ENCODE measurements at regions not wholly inside any gene's neighbourhood (a gene's known extent, or its start where the extent isn't known, plus 50 kb on each side); places are given as distances from the start of the nearest gene placed in this dataset.
"Not testable (repeated sequence)": the region's sequence is repeated elsewhere in the genome, so short reads cannot be mapped to it uniquely, and the experiment has no call there.

- no peak for DNase-seq (ENCODE audit: low read depth in 3 of 3)
These were observed 389.2 kb upstream of the EMCN start for GRCh38 chr4:100906973-100907372.

- not testable (repeated sequence) for DNase-seq (ENCODE audit: low read depth in 3 of 3)
These were observed 383.1 kb upstream of the EMCN start for GRCh38 chr4:100900945-100901344.

GRCh38 chr4:100900134-100900533 lies 382.3 kb upstream of the EMCN start:
- DNase-seq (ENCODE audit: low read depth in 3 of 3): no peak

GRCh38 chr4:100898844-100899243 lies 381.0 kb upstream of the EMCN start:
- DNase-seq (ENCODE audit: low read depth in 3 of 3): no peak

- DNase-seq (ENCODE audit: low read depth in 3 of 3): no peak
These were observed 377.9 kb upstream of the EMCN start for GRCh38 chr4:100895556-100896197.

GRCh38 chr4:100894339-100894870 lies 376.6 kb upstream of the EMCN start:
- DNase-seq (ENCODE audit: low read depth in 3 of 3): no peak

GRCh38 chr4:100891808-100892207 lies 374.0 kb upstream of the EMCN start:
- DNase-seq (ENCODE audit: low read depth in 3 of 3): no peak

GRCh38 chr4:100889898-100890297 lies 372.1 kb upstream of the EMCN start:
- DNase-seq (ENCODE audit: low read depth in 3 of 3): no peak

- DNase-seq (ENCODE audit: low read depth in 3 of 3): no peak
These were observed 371.6 kb upstream of the EMCN start for GRCh38 chr4:100889401-100889800.

- DNase-seq (ENCODE audit: low read depth in 3 of 3): no peak
These were observed 364.8 kb upstream of the EMCN start for GRCh38 chr4:100882661-100883060.

GRCh38 chr4:100881283-100881682 lies 363.5 kb upstream of the EMCN start:
- no peak for DNase-seq (ENCODE audit: low read depth in 3 of 3)

- no peak for DNase-seq (ENCODE audit: low read depth in 3 of 3)
These were observed 362.2 kb upstream of the EMCN start for GRCh38 chr4:100880011-100880410.

- no peak for DNase-seq (ENCODE audit: low read depth in 3 of 3)
These were observed 361.6 kb upstream of the EMCN start for GRCh38 chr4:100879471-100879870.

- DNase-seq (ENCODE audit: low read depth in 3 of 3): no peak
These were observed 358.7 kb upstream of the EMCN start for GRCh38 chr4:100876546-100876945.

GRCh38 chr4:100875296-100876068 lies 357.7 kb upstream of the EMCN start:
- DNase-seq (ENCODE audit: low read depth in 3 of 3): no peak

GRCh38 chr4:100872811-100873210 lies 355.0 kb upstream of the EMCN start:
- no peak for DNase-seq (ENCODE audit: low read depth in 3 of 3)

GRCh38 chr4:100870940-100871772 lies 353.3 kb upstream of the EMCN start:
- no peak for DNase-seq (ENCODE audit: low read depth in 3 of 3)

GRCh38 chr4:100869276-100869675 lies 351.5 kb upstream of the EMCN start:
- DNase-seq (ENCODE audit: low read depth in 3 of 3): no peak

GRCh38 chr4:100868281-100868680 lies 350.5 kb upstream of the EMCN start:
- DNase-seq (ENCODE audit: low read depth in 3 of 3): not testable (repeated sequence)

GRCh38 chr4:100852326-100852725 lies 334.5 kb upstream of the EMCN start:
- DNase-seq (ENCODE audit: low read depth in 3 of 3): no peak

GRCh38 chr4:100849319-100849718 lies 331.5 kb upstream of the EMCN start:
- DNase-seq (ENCODE audit: low read depth in 3 of 3): no peak

GRCh38 chr4:100848841-100849240 lies 331.0 kb upstream of the EMCN start:
- DNase-seq (ENCODE audit: low read depth in 3 of 3): no peak
